HPDE6-E6E7 (cell line): ENCODE measurements at regions not wholly inside any gene's neighbourhood (a gene's known extent, or its start where the extent isn't known, plus 50 kb on each side); places are given as distances from the start of the nearest gene placed in this dataset.
"Not testable (repeated sequence)": the region's sequence is repeated elsewhere in the genome, so short reads cannot be mapped to it uniquely, and the experiment has no call there.

ENCODE experiments used
- DNase-seq: peaks from one replicate; pipeline ENCODE4 v3.0.0; 2011; ENCODE audit warnings: missing footprints; ENCODE audit errors: extremely low spot score

DNA sequence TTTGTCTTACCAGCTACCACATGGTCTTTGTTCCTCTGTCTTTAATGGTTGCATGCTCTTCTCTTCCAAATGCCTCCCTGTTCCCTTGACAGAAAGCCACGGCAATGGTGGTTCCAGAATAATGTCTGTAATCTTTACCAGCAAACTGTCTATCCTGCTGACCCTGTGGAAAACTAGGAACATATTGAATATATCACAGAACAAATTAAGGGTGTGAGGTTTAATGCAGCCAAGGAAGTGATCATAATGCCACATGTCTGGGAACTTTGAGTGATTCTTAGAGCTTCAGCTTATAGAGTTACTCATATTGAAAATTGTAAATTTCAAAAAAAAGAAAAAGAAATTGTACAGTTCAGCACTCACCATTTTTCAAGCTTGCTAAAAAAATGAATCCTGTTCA is 282.9 kb upstream of the RARB start:
- DNase-seq: no peak

DNA sequence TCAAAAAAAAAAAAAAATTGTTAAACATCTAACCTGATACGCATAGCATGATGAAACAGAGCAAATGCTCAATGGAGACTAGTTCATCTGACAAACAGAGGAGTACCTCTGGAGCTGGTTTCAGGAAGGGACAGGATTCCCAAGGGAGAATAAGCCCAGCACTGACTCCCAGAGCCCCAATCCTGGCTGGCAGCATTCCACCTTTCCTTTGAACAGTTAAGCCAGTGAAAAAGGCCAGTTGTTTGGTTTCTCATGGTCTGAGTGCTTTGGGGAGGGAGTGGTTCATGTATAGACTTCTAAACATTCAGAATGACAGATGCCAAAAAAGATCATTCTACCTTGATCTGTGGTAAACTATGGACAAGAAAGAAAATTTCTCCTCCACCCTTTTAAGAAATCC is 277.9 kb upstream of the RARB start:
- DNase-seq: no peak

DNA sequence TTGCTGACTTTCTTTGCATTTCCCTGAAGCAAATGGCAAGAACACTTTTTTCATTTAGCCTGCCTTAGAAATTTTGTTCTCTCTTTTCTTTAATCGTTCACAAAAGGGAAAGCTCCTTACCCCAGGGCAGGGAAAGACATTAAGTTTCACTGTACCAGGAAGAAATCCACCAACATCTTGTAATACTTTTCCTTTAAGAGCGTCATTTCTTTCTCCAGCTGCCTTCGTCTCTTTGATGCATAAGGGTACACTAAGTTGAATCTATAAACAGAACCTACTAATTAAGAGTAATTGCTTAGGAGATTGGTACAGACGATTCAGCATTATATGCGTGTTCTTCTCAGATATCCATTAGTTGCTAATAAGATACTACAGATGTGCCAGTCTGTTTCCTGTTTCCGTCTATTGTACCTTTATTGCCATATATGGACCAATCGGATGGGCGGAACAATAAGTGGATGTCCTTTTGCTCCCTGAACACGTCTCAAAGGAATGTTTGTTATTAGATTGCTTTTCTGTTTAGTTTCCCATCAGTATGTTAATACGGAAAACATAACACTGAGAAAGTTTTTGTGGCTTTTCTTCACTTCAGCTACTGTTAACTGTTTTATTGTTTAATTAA is 276.7 kb upstream of the RARB start:
- no peak for DNase-seq

DNA sequence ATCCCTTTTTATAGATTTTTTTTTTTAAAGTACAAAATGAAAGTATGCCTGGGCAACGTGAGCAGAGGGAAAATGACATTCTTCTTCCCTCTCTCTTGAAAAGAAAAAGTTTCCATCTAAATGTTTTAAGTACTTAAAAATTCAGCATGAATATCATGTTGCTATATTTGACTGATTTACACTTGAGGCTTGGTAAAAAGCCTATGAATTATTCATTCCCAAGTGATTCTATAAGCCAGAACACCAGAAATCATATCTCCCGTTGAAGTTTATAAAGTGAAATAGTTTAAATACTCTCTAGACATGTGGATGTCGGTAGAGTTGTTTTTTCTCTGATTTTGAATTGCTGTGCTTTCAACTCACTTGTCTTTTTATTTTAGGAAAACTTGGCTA is 276.2 kb upstream of the RARB start:
- no peak for DNase-seq

DNA sequence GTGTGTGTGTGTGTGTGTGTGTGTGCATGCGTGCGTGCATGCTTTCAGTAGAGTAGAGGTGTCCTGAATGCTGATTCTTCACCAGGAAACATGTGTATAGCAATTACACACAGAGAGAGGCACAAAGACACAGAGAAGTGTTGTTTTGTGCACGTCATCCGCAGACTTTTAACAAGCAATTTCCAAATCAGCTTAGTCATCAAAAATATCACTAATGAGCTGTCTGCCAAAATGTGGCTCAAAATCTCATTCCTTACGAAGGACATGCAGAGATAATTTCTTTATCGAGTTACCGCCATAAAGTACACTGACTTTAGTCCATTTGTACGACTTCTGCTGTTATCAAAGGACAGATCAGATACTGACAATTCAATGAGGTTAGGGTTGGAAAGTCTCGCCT is 274.9 kb upstream of the RARB start:
- no peak for DNase-seq

DNA sequence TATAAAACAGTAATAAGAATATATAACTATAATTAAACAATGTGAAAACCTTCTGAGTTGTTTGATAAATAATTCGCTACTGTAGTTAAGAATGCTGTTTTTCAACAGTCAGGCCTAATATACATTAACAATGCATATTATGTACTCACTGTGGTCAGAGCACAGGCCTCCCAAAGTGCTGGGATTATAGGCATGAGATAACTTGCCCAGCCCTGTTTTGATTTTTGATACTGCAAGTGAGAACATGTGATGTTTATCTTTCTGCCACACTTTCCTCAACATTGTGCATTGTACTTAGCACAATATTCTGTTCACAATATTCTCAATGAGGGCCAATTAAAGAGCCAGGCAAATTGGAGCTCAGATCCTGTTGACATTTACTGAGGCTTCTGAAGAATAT is 274.5 kb upstream of the RARB start:
- DNase-seq: no peak

DNA sequence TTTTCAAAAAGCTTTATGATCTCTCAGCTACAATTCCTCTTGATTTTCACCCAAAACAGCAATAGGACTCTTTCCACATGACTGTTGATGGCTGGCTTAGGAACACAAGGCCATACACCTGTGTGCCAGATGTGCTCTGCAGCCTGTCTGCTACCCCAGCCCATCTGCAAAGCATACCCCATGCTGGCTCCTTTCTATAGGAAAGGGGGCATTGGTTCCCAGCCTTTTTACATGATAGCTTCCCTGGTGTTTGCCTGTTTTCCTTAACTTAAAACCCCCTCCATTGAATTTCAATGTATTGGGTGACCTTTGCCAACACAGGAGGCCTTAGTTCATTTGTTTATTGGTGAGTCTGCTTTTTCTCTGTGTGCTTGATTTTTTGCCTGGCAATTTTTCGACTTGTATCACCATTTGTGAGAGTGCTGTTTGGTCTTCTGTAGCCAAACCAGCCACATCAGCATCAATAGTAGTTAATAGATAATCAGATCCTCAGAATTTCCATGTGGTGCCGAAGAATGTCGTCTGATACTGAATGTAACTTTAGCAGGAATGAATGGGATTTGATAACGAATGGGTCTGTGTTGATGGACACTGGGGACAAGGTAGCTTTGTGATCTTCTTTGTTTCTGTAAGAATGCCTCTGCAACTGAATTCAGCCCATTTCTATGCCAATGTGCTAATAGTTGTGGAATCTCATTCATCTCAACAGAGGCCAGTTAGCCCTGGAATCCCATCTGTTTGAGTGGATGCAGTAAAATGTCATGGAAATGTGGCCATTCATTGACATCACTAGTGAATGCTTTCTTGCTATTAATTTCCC is 272.2 kb upstream of the RARB start:
- DNase-seq: no peak

DNA sequence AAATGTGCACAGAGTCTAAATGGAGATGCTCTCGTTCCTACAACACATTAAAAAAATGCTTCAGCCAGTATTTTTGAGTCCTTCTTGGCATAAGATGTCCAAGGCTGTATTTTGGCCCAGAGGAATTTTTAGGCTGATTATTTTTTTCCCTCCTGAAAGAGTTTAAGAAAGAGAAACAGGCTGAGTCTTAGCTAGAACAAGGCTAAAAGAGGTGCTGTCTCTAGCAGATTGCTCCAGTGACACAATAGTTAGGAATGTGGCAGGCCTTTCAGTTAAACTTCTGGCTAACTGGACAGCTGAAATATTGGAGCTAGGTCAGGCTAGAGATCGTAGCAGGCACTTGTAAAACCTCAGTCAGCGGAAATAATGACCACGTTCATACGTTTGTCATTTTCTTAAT is 271.4 kb upstream of the RARB start:
- DNase-seq: no peak

DNA sequence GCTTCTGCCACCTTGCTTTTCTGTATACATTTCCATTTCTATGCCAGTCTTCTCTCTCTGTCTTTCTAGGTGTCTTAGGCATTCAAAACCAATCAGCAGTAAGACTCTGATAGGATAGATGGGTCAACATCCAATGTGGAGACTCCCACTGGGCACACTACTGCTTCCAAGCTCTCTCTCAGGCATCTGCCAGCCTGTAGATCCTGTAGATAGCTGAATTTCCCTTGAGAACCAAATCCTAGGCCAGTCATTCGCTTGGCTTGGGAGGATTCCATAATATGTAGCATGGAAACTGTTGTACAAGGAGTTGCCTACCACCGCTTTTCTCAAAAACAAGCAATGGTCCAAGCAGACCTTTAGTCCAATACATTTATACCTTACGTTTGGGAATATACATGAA is 262.8 kb upstream of the RARB start:
- no peak for DNase-seq

DNA sequence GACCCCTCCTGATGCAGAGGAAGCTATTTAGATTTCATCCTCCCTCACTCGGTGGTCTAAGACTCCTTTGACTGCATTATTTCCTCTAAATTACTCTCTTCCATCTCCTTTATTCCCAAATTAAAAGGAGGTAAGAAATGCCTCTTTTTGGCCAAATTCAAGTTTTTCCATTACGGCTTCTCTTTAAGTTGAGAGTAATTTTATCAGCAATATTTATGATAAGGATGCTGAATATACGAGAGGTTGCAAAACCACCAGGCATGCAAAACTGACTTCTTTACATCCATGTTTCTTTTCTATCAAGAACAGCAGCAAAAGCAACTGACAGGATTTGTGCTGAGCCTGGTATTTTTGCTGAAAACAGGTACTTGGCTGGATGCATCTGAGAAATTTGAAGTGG is 262.0 kb upstream of the RARB start:
- no peak for DNase-seq

DNA sequence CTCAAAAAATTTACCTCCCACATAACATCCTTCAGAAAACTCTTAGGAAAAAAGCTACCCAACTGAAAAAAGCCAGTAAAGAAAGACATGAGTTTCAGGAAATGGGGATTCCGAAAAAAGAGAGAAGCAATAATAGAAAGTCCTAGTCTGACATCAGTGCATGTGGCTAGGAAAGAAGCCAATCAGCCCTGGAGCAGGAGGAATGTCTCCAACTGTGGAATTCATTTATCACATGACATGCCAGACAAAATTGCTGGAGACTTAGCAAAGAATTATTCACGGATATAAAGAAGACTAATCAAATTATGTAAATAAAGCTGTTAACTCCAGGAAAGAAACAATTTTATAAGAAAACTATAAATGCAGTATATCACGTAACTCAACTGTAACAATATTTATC is 258.9 kb upstream of the RARB start:
- no peak for DNase-seq

DNA sequence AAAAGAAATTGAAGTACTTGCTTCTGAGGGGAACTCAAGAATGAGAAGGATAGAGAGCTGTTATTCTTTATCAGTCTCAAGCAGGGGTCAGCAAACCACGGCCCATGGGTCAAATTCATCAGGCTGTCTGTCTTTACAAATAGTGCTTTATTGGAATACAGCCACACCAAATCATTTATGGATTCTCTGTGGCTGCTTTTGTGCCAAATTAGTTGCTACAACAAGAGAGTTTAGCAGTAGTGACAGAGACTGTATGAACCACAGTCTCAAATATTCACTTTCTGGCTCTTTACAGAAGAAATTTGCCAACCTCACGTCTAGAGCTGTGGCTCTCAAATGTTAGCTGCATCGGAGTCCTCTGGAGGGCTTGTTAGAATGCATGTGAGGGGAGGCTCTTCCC is 258.0 kb upstream of the RARB start:
- no peak for DNase-seq

DNA sequence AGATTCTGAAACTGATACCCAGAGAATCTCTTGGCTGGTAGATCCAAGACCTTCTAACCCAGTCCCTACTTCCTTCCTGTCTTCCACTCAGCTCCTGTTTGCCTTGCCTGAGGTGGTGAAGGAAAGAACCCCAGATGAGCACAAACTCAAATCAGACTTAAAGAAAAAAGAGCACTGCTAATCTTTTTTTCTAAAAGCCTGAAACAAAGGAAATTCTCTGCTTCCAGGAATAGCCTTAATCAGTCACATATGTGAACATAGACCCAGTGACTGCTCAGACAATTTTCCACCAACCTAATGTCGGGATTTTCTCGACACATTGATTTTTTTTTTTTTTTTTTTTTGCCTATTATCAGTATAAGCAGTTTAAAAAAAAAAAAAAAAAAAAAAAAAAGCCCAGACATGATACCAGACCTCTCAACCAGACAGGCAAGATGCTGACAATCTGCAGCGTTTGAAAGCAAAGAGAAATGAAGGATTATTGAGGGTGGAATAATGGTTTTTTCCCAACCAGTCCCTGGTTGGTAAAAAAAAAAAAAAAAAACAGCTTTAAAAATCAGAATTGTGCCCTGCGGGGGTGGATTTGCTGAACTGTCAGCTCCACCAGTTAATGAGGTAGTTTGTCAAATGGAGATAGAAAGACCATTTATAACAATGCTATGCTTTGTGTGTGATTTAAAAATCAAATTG is 256.8 kb upstream of the RARB start:
- no peak for DNase-seq

DNA sequence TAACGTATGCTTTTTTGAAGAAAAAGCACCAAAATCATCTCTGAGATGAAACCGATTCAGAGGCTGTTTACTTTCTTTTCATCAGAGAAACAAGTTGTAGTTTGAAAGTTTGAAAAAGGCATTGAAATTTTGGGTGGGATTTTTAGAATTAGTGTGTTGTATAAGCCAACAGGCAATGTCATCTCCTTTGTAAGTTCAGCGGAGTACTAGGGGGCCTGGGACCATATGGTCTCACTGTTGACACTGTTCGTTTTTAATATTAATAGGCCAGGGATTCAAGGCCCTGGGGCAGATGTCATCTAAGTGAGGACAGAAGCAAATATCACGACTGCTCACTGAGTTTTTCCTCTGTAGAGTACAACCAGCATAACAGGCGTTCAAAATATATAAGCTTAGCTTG is 256.2 kb upstream of the RARB start:
- DNase-seq: no peak

DNA sequence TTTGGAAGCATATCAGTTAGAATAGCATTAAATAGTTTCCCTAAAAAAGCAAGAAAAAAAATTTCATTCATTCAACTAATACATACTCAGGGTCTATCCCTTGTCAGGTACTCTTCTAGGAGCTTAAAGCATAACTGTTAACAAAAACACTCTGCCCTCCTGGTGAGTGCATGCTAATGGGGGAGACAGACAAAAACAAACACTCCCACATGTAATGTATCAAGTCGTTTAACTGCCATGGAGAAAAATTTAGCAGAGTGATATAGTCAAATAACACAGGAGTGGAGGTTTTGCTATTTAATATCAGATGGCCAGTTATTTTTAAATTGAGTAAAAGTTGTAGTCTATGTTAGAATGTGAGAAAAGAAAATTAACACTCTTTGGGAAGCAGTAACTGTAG is 254.5 kb upstream of the RARB start:
- DNase-seq: no peak

DNA sequence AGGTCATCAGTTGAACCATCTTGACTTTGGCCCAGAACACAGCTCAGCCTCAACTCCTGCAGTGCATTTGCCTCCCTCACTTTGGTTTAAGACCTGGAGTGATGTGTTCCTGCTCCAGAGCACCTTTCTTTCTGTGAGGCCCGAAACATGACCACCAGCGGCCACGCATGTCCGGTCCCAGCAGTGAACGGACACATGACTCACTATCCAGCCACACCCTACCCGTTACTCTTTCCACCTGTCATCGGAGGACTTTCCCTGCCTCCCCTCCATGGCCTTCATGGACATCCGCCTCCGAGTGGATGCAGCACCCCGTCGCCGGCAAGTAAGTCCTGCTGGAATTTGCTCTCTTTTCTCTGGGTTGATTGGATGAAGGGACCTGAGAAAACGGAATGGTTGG is 253.8 kb upstream of the RARB start:
- DNase-seq: no peak

DNA sequence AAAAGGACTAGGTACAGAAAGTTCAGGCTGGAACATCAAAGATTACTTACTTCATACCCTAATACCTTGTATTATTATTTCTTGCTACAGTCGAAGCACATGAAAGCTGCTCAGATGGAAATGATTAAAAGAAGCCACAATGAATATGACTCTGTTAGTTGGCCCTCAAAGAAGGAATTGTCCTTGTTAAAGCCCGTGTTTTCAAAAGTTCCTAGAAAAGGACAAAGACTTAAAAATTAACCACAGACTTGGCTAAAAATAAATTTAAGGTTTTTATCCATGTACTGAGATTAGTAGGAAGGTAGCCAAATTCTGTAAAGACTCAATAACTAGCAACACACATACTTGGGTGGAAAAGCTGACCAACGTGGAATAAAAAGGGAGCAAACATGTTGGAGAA is 251.0 kb upstream of the RARB start:
- DNase-seq: no peak

DNA sequence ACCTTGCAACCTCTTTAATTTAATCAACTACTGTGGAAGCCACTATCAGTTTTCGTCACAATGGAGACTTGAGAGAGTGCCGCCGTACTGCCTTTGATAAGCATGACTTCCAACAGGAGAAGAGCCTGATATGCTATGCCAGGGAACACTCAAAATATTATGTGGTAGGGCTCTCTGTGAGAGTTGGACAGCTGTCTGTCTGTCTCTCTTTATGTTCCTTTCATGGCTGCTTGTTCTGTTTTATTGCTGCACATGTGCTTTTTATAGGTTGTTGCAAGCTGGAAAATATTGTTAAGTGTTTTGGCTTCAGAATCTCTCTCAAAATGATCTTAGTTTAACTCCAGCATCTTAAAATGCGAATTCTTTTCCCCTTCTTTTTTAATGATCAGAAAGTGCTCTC is 249.4 kb upstream of the RARB start:
- no peak for DNase-seq

DNA sequence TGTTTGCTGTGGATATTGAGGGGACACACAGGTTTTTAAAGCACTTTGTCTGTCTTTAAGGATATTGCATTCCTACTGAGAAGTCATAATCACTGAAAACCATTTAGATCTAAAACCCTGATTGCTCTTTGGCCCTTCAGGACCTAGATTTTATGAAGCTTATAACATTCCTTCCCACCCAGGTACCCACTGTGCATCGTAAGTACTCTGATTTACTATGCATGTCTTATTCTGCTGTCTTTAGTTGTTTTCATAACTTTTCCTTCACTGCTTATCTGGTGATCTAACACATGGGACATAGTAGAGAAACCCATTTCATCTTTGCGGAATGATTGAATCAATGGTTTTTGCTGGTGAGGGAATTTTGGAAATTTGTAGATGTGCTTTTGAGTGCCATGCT is 247.0 kb upstream of the RARB start:
- DNase-seq: no peak

DNA sequence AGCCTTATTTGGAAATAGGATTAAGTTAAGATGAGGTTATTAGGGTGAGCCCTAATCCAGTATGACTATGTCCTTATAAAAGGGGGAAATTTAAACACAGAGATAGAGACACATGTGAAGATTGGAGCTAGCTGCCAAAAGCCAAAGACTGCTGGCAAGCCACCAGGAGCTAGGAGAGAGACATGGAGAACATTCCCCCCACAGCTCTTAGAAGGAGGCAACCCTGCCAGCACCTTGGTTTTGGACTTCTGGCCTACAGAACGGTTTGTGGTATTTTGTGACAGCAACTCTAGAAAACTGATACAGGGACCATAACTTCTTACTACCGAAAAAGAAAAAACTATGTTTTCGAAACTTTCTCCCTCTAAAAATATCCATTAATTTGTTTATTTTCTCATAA is 245.3 kb upstream of the RARB start:
- DNase-seq: no peak

DNA sequence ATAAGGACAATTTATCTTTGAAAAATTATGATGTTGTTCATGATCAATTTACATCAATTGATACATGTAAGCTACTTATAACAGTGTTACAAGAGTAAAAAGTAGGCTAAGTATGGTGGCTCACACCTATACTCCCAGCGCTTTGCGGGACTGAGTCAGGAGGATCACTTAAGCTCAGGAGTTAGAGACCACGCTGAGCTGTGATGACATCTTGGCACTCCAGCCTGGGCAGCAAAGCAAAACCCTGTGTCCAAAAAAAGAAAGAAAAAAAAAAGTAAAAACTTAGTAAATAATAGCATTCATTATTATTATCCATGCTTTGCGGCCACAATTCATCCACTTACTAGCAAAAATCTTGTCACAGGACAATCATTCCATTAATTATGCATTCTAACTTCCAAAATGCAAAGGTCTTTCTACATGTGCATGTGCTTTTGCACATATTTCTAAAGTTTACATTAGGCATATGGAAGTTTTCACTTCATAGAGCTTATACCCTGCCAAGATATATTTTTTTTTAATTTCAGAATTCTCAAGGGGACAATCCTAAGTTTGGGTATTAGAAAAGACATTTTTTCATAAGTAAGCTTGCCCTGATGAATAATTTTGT is 243.3 kb upstream of the RARB start:
- DNase-seq: no peak

DNA sequence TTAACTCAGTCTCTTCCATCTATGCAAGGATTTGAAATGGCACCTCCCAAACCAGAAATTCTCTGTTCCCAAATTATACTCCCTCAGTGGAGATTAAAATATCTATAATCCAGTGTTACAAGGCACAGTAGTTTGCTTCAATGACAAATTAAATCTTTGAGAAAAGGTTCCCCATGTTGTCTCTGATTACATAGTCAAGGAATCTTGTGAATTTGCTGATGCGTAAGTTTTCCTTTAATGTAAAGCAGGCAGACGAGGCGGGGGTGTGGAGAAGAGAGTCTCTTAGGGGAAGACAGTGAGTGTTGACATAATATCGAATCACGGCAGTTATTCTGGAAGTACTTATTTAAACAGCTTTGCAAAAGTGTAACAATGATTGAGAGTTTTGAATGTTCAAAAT is 236.4 kb upstream of the RARB start:
- no peak for DNase-seq

DNA sequence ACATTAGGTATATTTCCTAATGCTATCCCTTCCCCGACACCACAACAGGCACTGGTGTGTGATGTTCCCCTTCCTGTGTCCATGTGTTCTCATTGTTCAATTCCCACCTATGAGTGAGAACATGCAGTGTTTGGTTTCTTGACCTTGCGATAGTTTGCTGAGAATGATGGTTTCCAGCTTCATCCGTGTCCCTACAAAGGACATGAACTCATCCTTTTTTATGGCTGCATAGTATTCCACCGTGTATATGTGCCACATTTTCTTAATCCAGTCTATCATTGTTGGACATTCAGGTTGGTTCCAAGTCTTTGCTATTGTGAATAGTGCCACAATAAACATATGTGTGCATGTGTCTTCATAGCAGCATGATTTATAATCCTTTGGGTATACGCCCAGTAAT is 228.5 kb upstream of the RARB start:
- not testable (repeated sequence) for DNase-seq
